HG03159 (cell line): ENCODE measurements at regions not wholly inside any gene's neighbourhood (a gene's known extent, or its start where the extent isn't known, plus 50 kb on each side); places are given as distances from the start of the nearest gene placed in this dataset.
"Not testable (repeated sequence)": the region's sequence is repeated elsewhere in the genome, so short reads cannot be mapped to it uniquely, and the experiment has no call there.

ENCODE experiments used
- ATAC-seq: cut with Tn5 transposase; IDR thresholded peaks from one replicate; pipeline ENCODE4 v1.9.1; 2021; ENCODE audit warnings: mild to moderate bottlenecking, moderate library complexity; ENCODE audit not compliant: unreplicated experiment

GRCh38 chr15:26037369-26037768, 174.2 kb upstream of the ATP10A start:
- ATAC-seq, result no peak

GRCh38 chr15:26033493-26033892, 170.4 kb upstream of the ATP10A start:
- no peak for ATAC-seq

- no peak for ATAC-seq
These were observed 169.2 kb upstream of the ATP10A start for GRCh38 chr15:26032162-26032846.

- not testable (repeated sequence) for ATAC-seq
These were observed 166.5 kb upstream of the ATP10A start for GRCh38 chr15:26029586-26029985.

GRCh38 chr15:26029146-26029545, 166.0 kb upstream of the ATP10A start:
- ATAC-seq, result no peak

- no peak for ATAC-seq
These were observed 165.1 kb upstream of the ATP10A start for GRCh38 chr15:26028086-26028740.

GRCh38 chr15:26026671-26027070, 163.5 kb upstream of the ATP10A start:
- ATAC-seq, result not testable (repeated sequence)

- ATAC-seq, result no peak
These were observed 161.1 kb upstream of the ATP10A start for GRCh38 chr15:26024241-26024640.

- ATAC-seq, result no peak
These were observed 160.6 kb upstream of the ATP10A start for GRCh38 chr15:26023691-26024090.

- ATAC-seq, result no peak
These were observed 160.1 kb upstream of the ATP10A start for GRCh38 chr15:26023231-26023630.

- ATAC-seq, result no peak
These were observed 157.7 kb upstream of the ATP10A start for GRCh38 chr15:26020871-26021270.

- no peak for ATAC-seq
These were observed 154.5 kb upstream of the ATP10A start for GRCh38 chr15:26017665-26018064.

- no peak for ATAC-seq
These were observed 152.5 kb upstream of the ATP10A start for GRCh38 chr15:26015516-26016075.

- no peak for ATAC-seq
These were observed 150.9 kb upstream of the ATP10A start for GRCh38 chr15:26013981-26014380.

- no peak for ATAC-seq
These were observed 148.8 kb upstream of the ATP10A start for GRCh38 chr15:26011916-26012315.

GRCh38 chr15:26007151-26007550, 144.0 kb upstream of the ATP10A start:
- ATAC-seq, result no peak

GRCh38 chr15:26001201-26001600, 138.1 kb upstream of the ATP10A start:
- ATAC-seq, result no peak

GRCh38 chr15:25993506-25993905, 130.4 kb upstream of the ATP10A start:
- ATAC-seq, result no peak

GRCh38 chr15:25990220-25990619, 127.1 kb upstream of the ATP10A start:
- no peak for ATAC-seq

- ATAC-seq, result no peak
These were observed 126.2 kb upstream of the ATP10A start for GRCh38 chr15:25989327-25989726.

GRCh38 chr15:25988716-25989115, 125.6 kb upstream of the ATP10A start:
- not testable (repeated sequence) for ATAC-seq

- no peak for ATAC-seq
These were observed 124.5 kb upstream of the ATP10A start for GRCh38 chr15:25987638-25988037.
